ENCODE measurements at regions not wholly inside any gene's neighbourhood (a gene's known extent, or its start where the extent isn't known, plus 50 kb on each side); places are given as distances from the start of the nearest gene placed in this dataset.

DNA sequence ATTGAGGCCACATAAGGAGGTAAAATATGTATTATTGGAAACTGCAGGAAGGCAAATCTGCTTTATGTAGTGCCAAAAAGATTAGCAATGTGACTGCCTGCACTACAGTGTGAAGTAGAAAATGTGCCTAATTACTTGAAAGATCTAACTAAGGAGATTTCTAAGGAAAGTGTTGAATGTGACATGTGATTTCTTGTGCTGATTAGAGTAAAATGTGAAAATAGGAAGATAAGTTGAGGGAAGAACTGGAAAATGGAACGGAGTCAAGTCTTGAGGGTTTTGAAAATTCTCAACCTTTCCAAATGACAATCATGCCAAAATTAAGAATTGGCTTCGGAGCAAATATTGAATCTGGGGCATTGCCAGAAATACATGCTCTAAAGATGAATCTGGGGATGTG is 209.5 kb upstream of the SPOCK3 start:
- no peak overlapping the region for H3K56ac ChIP-seq (replicated peaks; ENCODE audit: insufficient read length, low read depth, low read length)
- no peaks in the 10 kb centered on the region for H3K79me2 ChIP-seq (ENCODE audit: control insufficient read depth in 1 of 2, insufficient read depth in 2 of 2, low read length in 2 of 2)
- ChIA-PET POLR2A (ENCODE audit: partially characterized antibody) (no interaction called here), CTCF (ENCODE audit: partially characterized antibody) (no interaction called here)
- no peak overlapping the region for H3K14ac ChIP-seq (ENCODE audit: insufficient read length)
- H2AK5ac ChIP-seq (ENCODE audit: low read depth, low read length): no peak overlapping the region
- H3K23ac ChIP-seq (ENCODE audit: insufficient read length): no peak overlapping the region
- H4K20me1 ChIP-seq (replicated peaks in 1 of 2; ENCODE audit: control insufficient read depth in 1 of 2, insufficient read depth in 2 of 2, low read length in 2 of 2): no peaks in the 10 kb centered on the region
- no peaks in the 10 kb centered on the region for H3K23me2 ChIP-seq (ENCODE audit: low read depth, low read length)
- no peak for DNase-seq (ENCODE audit: low read depth in 1 of 2, low spot score in 2 of 2)
- no peak overlapping the region for H3K4me3 ChIP-seq (ENCODE audit: extremely low read depth in 1 of 4, insufficient read depth in 2 of 4, low read depth in 3 of 4, low read length in 4 of 4)
- no peak overlapping the region for H3K9ac ChIP-seq (replicated peaks in 1 of 4; ENCODE audit: extremely low read depth in 1 of 4, low read depth in 3 of 4, low read length in 3 of 4)
- H4K91ac ChIP-seq (replicated peaks; ENCODE audit: insufficient read length, low read length): no peak overlapping the region
- no peak overlapping the region for H3K4me2 ChIP-seq (ENCODE audit: insufficient read depth in 1 of 2, low read depth in 2 of 2, low read length in 2 of 2)
- no peak overlapping the region for H2AFZ ChIP-seq (ENCODE audit: low read length)
- no peak overlapping the region for H3K27ac ChIP-seq (ENCODE audit: low read depth, low read length)
- H3K27me3 ChIP-seq (replicated peaks in 1 of 4; ENCODE audit: control insufficient read depth in 3 of 4, extremely low read depth in 1 of 4, insufficient read depth in 3 of 4, low read length in 3 of 4): no peaks in the 10 kb centered on the region
- H2BK20ac ChIP-seq (ENCODE audit: low read length): no peak overlapping the region
- no peak overlapping the region for H4K8ac ChIP-seq (ENCODE audit: extremely low read depth, insufficient read depth, low read length)
- no peak overlapping the region for H4K5ac ChIP-seq (ENCODE audit: insufficient read length, low read depth, low read length)
- no peak overlapping the region for H2BK120ac ChIP-seq (replicated peaks; ENCODE audit: low read depth, low read length)
- no peaks in the 10 kb centered on the region for H3K9me3 ChIP-seq (ENCODE audit: insufficient read depth in 2 of 2, low read depth in 1 of 2, low read length in 1 of 2)
- FAIRE-seq: no peak
- no peak overlapping the region for H3K4ac ChIP-seq (replicated peaks; ENCODE audit: insufficient read length, low read depth, low read length)
- H3K18ac ChIP-seq (ENCODE audit: extremely low read depth, low read length): no peak overlapping the region
- H2BK15ac ChIP-seq (ENCODE audit: low read length): no peak overlapping the region
- no peaks in the 10 kb centered on the region for H3K36me3 ChIP-seq (ENCODE audit: control insufficient read depth in 2 of 4, insufficient read depth in 4 of 4, low read length in 3 of 4)
- WGBS, 2 experiments (ENCODE audit: extremely low coverage in 1 of 2, insufficient coverage in 1 of 2, insufficient read length in 1 of 2, insufficient replicate concordance in 2 of 2, low coverage in 1 of 2, low lambda C conversion rate in 2 of 2, missing lambda C conversion rate in 1 of 2): 87% methylated on average over 2 of the region's 2 CpGs; no CpG with 5 or more reads in 1 of the 2 experiments
- TF ChIP-seq BACH1 (IDR thresholded peaks at IDR 0.05; ENCODE audit: low read length): no peak
- TF ChIP-seq RNF2 (IDR thresholded peaks at IDR 0.05; ENCODE audit: borderline replicate concordance, low read depth, low read length, missing control alignments, poor library complexity, severe bottlenecking): no peak
- TF ChIP-seq NRF1 (IDR thresholded peaks at IDR 0.05; ENCODE audit: low read depth, low read length): no peak
- no peak for TF ChIP-seq JUN (IDR thresholded peaks at IDR 0.05; ENCODE audit: low read depth, low read length)
- TF ChIP-seq FOSL1 (IDR thresholded peaks at IDR 0.05; ENCODE audit: insufficient read depth, low read depth, low read length): no peak
- no peaks in the 10 kb centered on the region for H3K79me1 ChIP-seq (ENCODE audit: low read depth, low read length)
- H3K4me1 ChIP-seq (replicated peaks in 1 of 4; ENCODE audit: control insufficient read depth in 3 of 4, insufficient read depth in 4 of 4, low read length in 3 of 4): no peaks in the 10 kb centered on the region
- H2BK12ac ChIP-seq (ENCODE audit: low read depth, low read length): no peak overlapping the region
- H2BK5ac ChIP-seq (ENCODE audit: low read depth, low read length): no peak overlapping the region
